ENCODE measurements at regions not wholly inside any gene's neighbourhood (a gene's known extent, or its start where the extent isn't known, plus 50 kb on each side); places are given as distances from the start of the nearest gene placed in this dataset.

DNA sequence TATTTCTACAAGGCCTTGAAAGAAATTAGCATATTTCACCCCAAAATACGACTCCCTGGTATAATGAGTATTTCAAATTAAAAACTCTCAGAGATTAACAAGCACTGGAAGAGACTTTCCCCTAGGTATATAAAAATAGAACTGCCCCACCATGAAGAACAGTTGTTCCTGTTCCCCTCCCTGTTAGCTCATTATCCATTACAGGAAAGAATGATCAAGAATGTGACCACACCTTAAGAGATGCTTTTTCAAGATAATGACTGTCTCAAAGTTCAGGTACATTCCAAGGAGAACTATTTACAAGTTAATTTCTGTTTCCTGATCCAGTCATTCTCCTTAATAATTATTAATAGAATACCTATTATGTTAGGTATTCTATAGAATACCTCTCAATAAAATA lies 1220.6 kb upstream of the CDH2 start:
- no peak for TF ChIP-seq SPI1 (IDR thresholded peaks at IDR 0.05; ENCODE audit: borderline replicate concordance, low read depth)
- no peak for TF ChIP-seq GABPA (IDR thresholded peaks at IDR 0.05; ENCODE audit: low read depth)
- TF ChIP-seq CTCF (IDR thresholded peaks at IDR 0.05; ENCODE audit: insufficient read depth, low read length), result no peak
- TF ChIP-seq, protein P1, sequence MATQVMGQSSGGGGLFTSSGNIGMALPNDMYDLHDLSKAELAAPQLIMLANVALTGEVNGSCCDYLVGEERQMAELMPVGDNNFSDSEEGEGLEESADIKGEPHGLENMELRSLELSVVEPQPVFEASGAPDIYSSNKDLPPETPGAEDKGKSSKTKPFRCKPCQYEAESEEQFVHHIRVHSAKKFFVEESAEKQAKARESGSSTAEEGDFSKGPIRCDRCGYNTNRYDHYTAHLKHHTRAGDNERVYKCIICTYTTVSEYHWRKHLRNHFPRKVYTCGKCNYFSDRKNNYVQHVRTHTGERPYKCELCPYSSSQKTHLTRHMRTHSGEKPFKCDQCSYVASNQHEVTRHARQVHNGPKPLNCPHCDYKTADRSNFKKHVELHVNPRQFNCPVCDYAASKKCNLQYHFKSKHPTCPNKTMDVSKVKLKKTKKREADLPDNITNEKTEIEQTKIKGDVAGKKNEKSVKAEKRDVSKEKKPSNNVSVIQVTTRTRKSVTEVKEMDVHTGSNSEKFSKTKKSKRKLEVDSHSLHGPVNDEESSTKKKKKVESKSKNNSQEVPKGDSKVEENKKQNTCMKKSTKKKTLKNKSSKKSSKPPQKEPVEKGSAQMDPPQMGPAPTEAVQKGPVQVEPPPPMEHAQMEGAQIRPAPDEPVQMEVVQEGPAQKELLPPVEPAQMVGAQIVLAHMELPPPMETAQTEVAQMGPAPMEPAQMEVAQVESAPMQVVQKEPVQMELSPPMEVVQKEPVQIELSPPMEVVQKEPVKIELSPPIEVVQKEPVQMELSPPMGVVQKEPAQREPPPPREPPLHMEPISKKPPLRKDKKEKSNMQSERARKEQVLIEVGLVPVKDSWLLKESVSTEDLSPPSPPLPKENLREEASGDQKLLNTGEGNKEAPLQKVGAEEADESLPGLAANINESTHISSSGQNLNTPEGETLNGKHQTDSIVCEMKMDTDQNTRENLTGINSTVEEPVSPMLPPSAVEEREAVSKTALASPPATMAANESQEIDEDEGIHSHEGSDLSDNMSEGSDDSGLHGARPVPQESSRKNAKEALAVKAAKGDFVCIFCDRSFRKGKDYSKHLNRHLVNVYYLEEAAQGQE (IDR thresholded peaks at IDR 0.05; ENCODE audit: insufficient replicate concordance, low read depth), result no peak
- no peak for TF ChIP-seq POLR2AphosphoS5 (IDR thresholded peaks at IDR 0.05; ENCODE audit: low read depth)
- no peak overlapping the region for H3K4me3 ChIP-seq (replicated peaks; ENCODE audit: insufficient read depth, low read length)
- H3K27ac ChIP-seq (replicated peaks), result no peak overlapping the region
- H3K27me3 ChIP-seq (ENCODE audit: insufficient read depth, poor library complexity, severe bottlenecking), result no peaks in the 10 kb centered on the region
- no peak for DNase-seq (ENCODE audit: low read depth in 1 of 2, low spot score in 1 of 2)

- no peak for DNase-seq (ENCODE audit: low read depth in 1 of 2, low spot score in 1 of 2)
- H3K27ac ChIP-seq (replicated peaks), result no peak overlapping the region
- TF ChIP-seq CTCF (IDR thresholded peaks at IDR 0.05; ENCODE audit: insufficient read depth, low read length), result no peak
- TF ChIP-seq GABPA (IDR thresholded peaks at IDR 0.05; ENCODE audit: low read depth), result no peak
- no peak for TF ChIP-seq POLR2AphosphoS5 (IDR thresholded peaks at IDR 0.05; ENCODE audit: low read depth)
- TF ChIP-seq, protein P1 (IDR thresholded peaks at IDR 0.05; ENCODE audit: insufficient replicate concordance, low read depth), result no peak
- no peak for TF ChIP-seq SPI1 (IDR thresholded peaks at IDR 0.05; ENCODE audit: borderline replicate concordance, low read depth)
- no peak overlapping the region for H3K4me3 ChIP-seq (replicated peaks; ENCODE audit: insufficient read depth, low read length)
- no peaks in the 10 kb centered on the region for H3K27me3 ChIP-seq (ENCODE audit: insufficient read depth, poor library complexity, severe bottlenecking)
Observed at GRCh38 chr18:29383311-29384273, 1206.7 kb upstream of the CDH2 start.

DNA sequence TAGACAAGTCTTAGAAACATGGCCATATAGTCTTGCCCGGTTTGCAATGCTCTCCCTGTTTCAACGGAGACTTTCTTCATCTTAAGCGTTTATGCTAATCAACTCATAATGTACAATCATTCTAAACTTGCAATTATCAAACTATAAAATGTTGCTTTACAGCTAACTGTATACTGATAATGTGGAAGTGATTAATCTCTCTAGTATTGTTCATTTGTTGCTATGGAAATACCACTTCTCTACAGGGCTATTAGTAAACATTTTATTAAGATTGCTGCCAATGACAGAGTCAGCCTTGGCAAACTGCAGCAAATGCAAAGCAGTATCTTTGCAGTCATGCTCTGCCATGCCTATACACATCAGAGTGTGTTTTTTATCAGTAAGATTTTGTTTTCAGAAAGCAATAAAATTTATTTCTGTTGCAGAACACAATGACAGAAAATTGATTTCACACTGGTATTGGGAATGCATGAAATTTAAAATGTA lies 1201.8 kb upstream of the CDH2 start:
- Histone ChIP-seq H3K4me3 (replicated peaks; ENCODE audit: insufficient read depth, low read length) (no peak overlapping the region), H3K27me3 (ENCODE audit: insufficient read depth, poor library complexity, severe bottlenecking) (no peaks in the 10 kb centered on the region), H3K27ac (replicated peaks) (no peak overlapping the region)
- no peak for DNase-seq (ENCODE audit: low read depth in 1 of 2, low spot score in 1 of 2)
- no peak for TF ChIP-seq CTCF (IDR thresholded peaks at IDR 0.05; ENCODE audit: insufficient read depth, low read length)
- no peak for TF ChIP-seq GABPA (IDR thresholded peaks at IDR 0.05; ENCODE audit: low read depth)
- TF ChIP-seq, protein P1 (IDR thresholded peaks at IDR 0.05; ENCODE audit: insufficient replicate concordance, low read depth), result no peak
- no peak for TF ChIP-seq SPI1 (IDR thresholded peaks at IDR 0.05; ENCODE audit: borderline replicate concordance, low read depth)
- no peak for TF ChIP-seq POLR2AphosphoS5 (IDR thresholded peaks at IDR 0.05; ENCODE audit: low read depth)
